SK-N-MC (cell line): ENCODE measurements at regions not wholly inside any gene's neighbourhood (a gene's known extent, or its start where the extent isn't known, plus 50 kb on each side); places are given as distances from the start of the nearest gene placed in this dataset.

Experiments used
- DNase-seq: peaks from one replicate; pipeline ENCODE4 v3.0.0-alpha.2; 2011; ENCODE audit warnings: low read depth, low spot score
- H3K27ac ChIP-seq: fragments of 200-600 bp; sonication (generic); 2 replicates; pipeline ENCODE4 v1.5.1; 2016; ENCODE audit warnings: mixed run types
- H3K36me3 ChIP-seq: fragments of 200-600 bp; sonication (generic); 2 replicates; pipeline ENCODE4 v1.6.1; 2017; ENCODE audit warnings: antibody characterized with exemption, low read length, mixed read lengths; ENCODE audit not compliant: insufficient read depth
- H3K4me3 ChIP-seq: fragments of 200-600 bp; sonication (generic); 2 replicates; pipeline ENCODE4 v1.5.1; 2016
- H3K9ac ChIP-seq: fragments of 200-600 bp; sonication (generic); 2 replicates; pipeline ENCODE4 v1.8.0; 2017; ENCODE audit warnings: mixed run types, mixed read lengths; ENCODE audit not compliant: insufficient read length
- H3K9me3 ChIP-seq: fragments of 200-600 bp; sonication (generic); 2 replicates; pipeline ENCODE4 v1.6.1; 2017; ENCODE audit warnings: low read depth, mild to moderate bottlenecking, antibody characterized with exemption, low read length, moderate library complexity, mixed read lengths
- EZH2 ChIP-seq: fragments of 200-600 bp; sonication (generic); IDR thresholded peaks from one replicate; pipeline ENCODE4 v1.6.1; 2017; ENCODE audit warnings: antibody characterized with exemption
- FOXP2 ChIP-seq: optimal IDR thresholded peaks from 2 replicates; pipeline ENCODE3; 2011; ENCODE audit warnings: mild to moderate bottlenecking, moderate library complexity; ENCODE audit not compliant: insufficient read depth; ENCODE audit errors: extremely low read length, control extremely low read depth
- POLR2AphosphoS5 ChIP-seq: IDR thresholded peaks from 2 replicates; pipeline ENCODE4 v1.6.1; 2012; ENCODE audit warnings: mild to moderate bottlenecking, low read depth, low read length, borderline replicate concordance

GRCh38 chr13:111867657-111868056 lies 199.3 kb upstream of the SOX1 start:
- H3K36me3 ChIP-seq, result no peaks in the 10 kb centered on the region
- no peak for DNase-seq
- TF ChIP-seq FOXP2 (no peak), EZH2 (no peak)

GRCh38 chr13:111868716-111869115 lies 198.2 kb upstream of the SOX1 start:
- TF ChIP-seq EZH2 (no peak), FOXP2 (no peak), POLR2AphosphoS5 (no peak)
- Histone ChIP-seq H3K9me3 (no peaks in the 10 kb centered on the region), H3K36me3 (no peaks in the 10 kb centered on the region)

More at GRCh38 chr13:111867657-111868056, 199.3 kb upstream of the SOX1 start:
- Histone ChIP-seq H3K9ac (no peak overlapping the region), H3K9me3 (no peaks in the 10 kb centered on the region), H3K4me3 (no peak overlapping the region), H3K27ac (no peak overlapping the region)

GRCh38 chr13:111872475-111873150 lies 194.3 kb upstream of the SOX1 start:
- Histone ChIP-seq H3K9ac (no peak overlapping the region), H3K4me3 (no peak overlapping the region), H3K36me3 (no peaks in the 10 kb centered on the region), H3K9me3 (no peaks in the 10 kb centered on the region), H3K27ac (no peak overlapping the region)
- no peak for DNase-seq
- TF ChIP-seq POLR2AphosphoS5 (no peak), EZH2 (no peak), FOXP2 (no peak)

More at GRCh38 chr13:111868716-111869115, 198.2 kb upstream of the SOX1 start:
- Histone ChIP-seq H3K4me3 (no peak overlapping the region), H3K27ac (no peak overlapping the region), H3K9ac (no peak overlapping the region)
- no peak for DNase-seq

DNA sequence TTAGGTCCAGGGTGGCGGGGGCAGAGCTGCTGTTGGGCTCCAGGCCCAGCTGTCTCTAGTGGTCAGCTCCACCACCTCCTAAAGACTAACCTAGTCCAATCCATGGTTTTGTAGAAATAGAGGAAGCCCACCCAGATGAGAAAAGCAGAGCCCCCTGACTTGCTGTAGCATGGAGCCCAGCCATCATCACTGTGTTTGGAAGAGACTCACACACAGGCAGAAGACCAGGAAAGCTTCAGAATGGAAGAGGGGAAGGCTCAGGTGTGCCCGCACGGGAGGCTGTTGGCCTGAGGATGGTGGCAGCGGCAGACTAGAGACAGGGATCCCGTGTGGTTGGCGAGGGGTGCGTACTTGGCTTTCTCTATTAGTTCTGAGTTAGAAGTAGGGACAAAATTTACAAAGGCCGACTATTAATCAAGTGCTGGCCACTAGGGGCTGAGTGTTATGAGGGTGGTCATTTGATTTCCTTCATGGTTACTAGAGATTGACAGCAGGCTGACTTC lies 193.2 kb upstream of the SOX1 start:
- no peak overlapping the region for H3K9ac ChIP-seq
- no peak overlapping the region for H3K27ac ChIP-seq
- no peak overlapping the region for H3K4me3 ChIP-seq
- H3K36me3 ChIP-seq, result no peaks in the 10 kb centered on the region
- DNase-seq, result no peak
- H3K9me3 ChIP-seq, result no peaks in the 10 kb centered on the region
- no peak for TF ChIP-seq EZH2
- TF ChIP-seq FOXP2, result no peak
- no peak for TF ChIP-seq POLR2AphosphoS5

DNA sequence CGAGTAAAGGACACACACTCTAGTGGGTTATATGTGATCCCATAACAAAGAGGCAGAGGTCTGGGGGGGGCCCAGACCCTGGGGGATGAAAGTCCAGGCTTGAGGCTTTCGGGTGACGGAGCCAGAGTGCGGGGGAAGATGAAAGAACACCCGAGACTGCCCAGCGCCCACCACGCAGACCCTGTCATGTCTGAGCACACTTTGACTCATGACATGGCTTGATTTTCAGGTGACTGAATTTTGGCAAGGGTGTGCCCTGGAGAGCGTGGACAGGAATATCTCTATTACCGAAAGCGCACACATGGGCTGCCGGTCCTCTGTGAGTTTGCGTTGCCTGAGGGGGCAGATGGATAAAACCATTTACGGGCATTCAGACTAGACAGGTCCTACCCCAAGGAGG lies 192.0 kb upstream of the SOX1 start:
- Histone ChIP-seq H3K36me3 (no peaks in the 10 kb centered on the region), H3K4me3 (no peak overlapping the region), H3K9ac (no peak overlapping the region), H3K27ac (no peak overlapping the region), H3K9me3 (no peaks in the 10 kb centered on the region)
- no peak for DNase-seq
- TF ChIP-seq POLR2AphosphoS5 (no peak), FOXP2 (no peak), EZH2 (no peak)

- Histone ChIP-seq H3K9me3 (no peaks in the 10 kb centered on the region), H3K27ac (no peak overlapping the region), H3K4me3 (no peak overlapping the region), H3K9ac (no peak overlapping the region), H3K36me3 (no peaks in the 10 kb centered on the region)
- TF ChIP-seq EZH2 (no peak), POLR2AphosphoS5 (no peak)
- no peak for DNase-seq
Measured at GRCh38 chr13:111875915-111876314, 191.0 kb upstream of the SOX1 start.

DNA sequence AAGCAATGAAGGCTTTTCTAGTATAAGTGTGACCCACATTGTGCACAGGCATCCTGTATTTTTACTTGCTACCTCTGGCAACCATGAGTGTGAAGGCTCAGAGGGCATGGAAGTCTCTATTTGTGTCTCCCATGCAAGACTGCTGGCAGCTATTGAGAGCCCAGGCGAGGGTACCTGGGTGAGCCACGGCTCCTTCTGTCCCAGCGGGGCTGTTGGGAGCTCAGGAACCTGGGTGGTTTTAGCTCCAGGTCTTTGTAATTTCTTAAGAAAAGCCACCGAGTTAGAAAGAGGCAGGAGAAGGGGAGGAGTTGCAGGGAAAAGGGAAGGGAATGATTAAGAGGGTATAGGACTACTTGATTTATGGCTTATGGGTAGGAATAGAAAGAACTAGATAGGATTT lies 190.4 kb upstream of the SOX1 start:
- Histone ChIP-seq H3K27ac (no peak overlapping the region), H3K9ac (no peak overlapping the region), H3K9me3 (no peaks in the 10 kb centered on the region), H3K4me3 (no peak overlapping the region), H3K36me3 (no peaks in the 10 kb centered on the region)
- DNase-seq, result no peak
- TF ChIP-seq FOXP2, result no peak
- no peak for TF ChIP-seq POLR2AphosphoS5
- TF ChIP-seq EZH2, result no peak

DNA sequence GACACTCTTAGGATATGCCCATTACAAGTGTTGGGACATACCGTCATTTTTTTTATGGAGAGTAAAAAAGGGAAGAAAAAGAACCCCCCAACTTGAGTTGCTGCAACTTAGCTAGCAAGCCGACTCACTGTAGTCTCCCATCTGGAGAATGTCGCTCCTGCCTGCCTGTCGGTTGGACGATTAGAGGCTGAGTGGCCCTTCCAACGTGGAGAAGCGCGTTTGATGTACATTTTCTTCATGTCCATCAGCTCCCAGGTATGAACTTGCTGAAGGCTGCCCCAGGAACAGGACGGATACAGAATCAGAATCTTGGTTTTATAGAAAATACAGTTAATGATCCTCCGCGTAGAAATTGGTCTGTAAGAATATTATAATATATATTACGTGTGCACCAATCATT lies 189.0 kb upstream of the SOX1 start:
- Histone ChIP-seq H3K9ac (no peak overlapping the region), H3K4me3 (no peak overlapping the region), H3K27ac (no peak overlapping the region), H3K36me3 (no peaks in the 10 kb centered on the region), H3K9me3 (no peaks in the 10 kb centered on the region)
- TF ChIP-seq POLR2AphosphoS5, result no peak
- no peak for TF ChIP-seq FOXP2
- no peak for TF ChIP-seq EZH2
- DNase-seq, result no peak

- H3K9me3 ChIP-seq, result no peaks in the 10 kb centered on the region
- DNase-seq, result no peak
- TF ChIP-seq POLR2AphosphoS5 (no peak), EZH2 (no peak), FOXP2 (no peak)
- no peaks in the 10 kb centered on the region for H3K36me3 ChIP-seq
- H3K27ac ChIP-seq, result no peak overlapping the region
- H3K9ac ChIP-seq, result no peak overlapping the region
- no peak overlapping the region for H3K4me3 ChIP-seq
Measured at GRCh38 chr13:111879719-111880118, 187.2 kb upstream of the SOX1 start.
